ENCODE measurements at regions not wholly inside any gene's neighbourhood (a gene's known extent, or its start where the extent isn't known, plus 50 kb on each side); places are given as distances from the start of the nearest gene placed in this dataset.
"Not testable (repeated sequence)": the region's sequence is repeated elsewhere in the genome, so short reads cannot be mapped to it uniquely, and the experiment has no call there.

GRCh38 chr12:30529489-30530269, 166.0 kb downstream of the IPO8 start:
- H3K4me3 Mint-ChIP-seq: no peak overlapping the region
- H3K27ac Mint-ChIP-seq: no peak overlapping the region
- ATAC-seq (ENCODE audit: low read depth in 2 of 2): no peak
- H3K4me1 Mint-ChIP-seq: no peaks in the 10 kb centered on the region
- peaks cover 0 to 6% (median 0%) of the 10 kb centered on the region in 7 donors for H3K9me3 Mint-ChIP-seq
- peaks cover 0 to 5% (median 0%) of the 10 kb centered on the region in 3 donors for H3K27me3 Mint-ChIP-seq
- H3K36me3 Mint-ChIP-seq: no peaks in the 10 kb centered on the region
- no peak for DNase-seq

GRCh38 chr12:30525171-30525570, 170.5 kb downstream of the IPO8 start:
- no peak overlapping the region for H3K4me3 Mint-ChIP-seq
- no peak for ATAC-seq (ENCODE audit: low read depth in 2 of 2)
- peaks cover 0 to 5% (median 0%) of the 10 kb centered on the region in 3 donors for H3K27me3 Mint-ChIP-seq
- H3K36me3 Mint-ChIP-seq: no peaks in the 10 kb centered on the region
- H3K9me3 Mint-ChIP-seq: peaks cover 0 to 10% (median 2%) of the 10 kb centered on the region in 7 donors
- H3K27ac Mint-ChIP-seq: no peak overlapping the region
- DNase-seq: no peak
- H3K4me1 Mint-ChIP-seq: no peaks in the 10 kb centered on the region

- not testable (repeated sequence) for H3K36me3 Mint-ChIP-seq; H3K27me3 Mint-ChIP-seq; ATAC-seq (ENCODE audit: low read depth in 2 of 2); DNase-seq; H3K4me3 Mint-ChIP-seq; H3K9me3 Mint-ChIP-seq; H3K27ac Mint-ChIP-seq; H3K4me1 Mint-ChIP-seq
Observed at GRCh38 chr12:30520285-30520684, 175.4 kb downstream of the IPO8 start.

- ATAC-seq (ENCODE audit: low read depth in 2 of 2) (no peak), DNase-seq (no peak)
- Mint-ChIP-seq H3K4me3 (no peak overlapping the region), H3K36me3 (no peaks in the 10 kb centered on the region), H3K4me1 (no peaks in the 10 kb centered on the region), H3K9me3 (peaks cover 0 to 9% (median 3%) of the 10 kb centered on the region in 7 donors), H3K27me3 (no peaks in the 10 kb centered on the region), H3K27ac (no peak overlapping the region)
Observed at GRCh38 chr12:30519535-30519934, 176.1 kb downstream of the IPO8 start.

- Mint-ChIP-seq H3K27me3 (no peaks in the 10 kb centered on the region), H3K9me3 (peaks cover 0 to 7% (median 2%) of the 10 kb centered on the region in 7 donors), H3K4me3 (no peak overlapping the region), H3K27ac (no peak overlapping the region), H3K36me3 (no peaks in the 10 kb centered on the region), H3K4me1 (no peaks in the 10 kb centered on the region)
- ATAC-seq (ENCODE audit: low read depth in 2 of 2): no peak
- no peak for DNase-seq
Observed at GRCh38 chr12:30517320-30517719, 178.3 kb downstream of the IPO8 start.

GRCh38 chr12:30515351-30515750, 180.3 kb downstream of the IPO8 start:
- H3K36me3 Mint-ChIP-seq: no peaks in the 10 kb centered on the region
- peaks cover 0 to 5% (median 2%) of the 10 kb centered on the region in 7 donors for H3K9me3 Mint-ChIP-seq
- no peak for ATAC-seq (ENCODE audit: low read depth in 2 of 2)
- H3K27me3 Mint-ChIP-seq: no peaks in the 10 kb centered on the region
- H3K4me1 Mint-ChIP-seq: no peaks in the 10 kb centered on the region
- H3K4me3 Mint-ChIP-seq: no peak overlapping the region
- DNase-seq: no peak
- no peak overlapping the region for H3K27ac Mint-ChIP-seq

- H3K4me1 Mint-ChIP-seq: no peaks in the 10 kb centered on the region
- no peak overlapping the region for H3K27ac Mint-ChIP-seq
- no peaks in the 10 kb centered on the region for H3K27me3 Mint-ChIP-seq
- no peak overlapping the region for H3K4me3 Mint-ChIP-seq
- no peaks in the 10 kb centered on the region for H3K36me3 Mint-ChIP-seq
- ATAC-seq (ENCODE audit: low read depth in 2 of 2) (no peak), DNase-seq (no peak)
- H3K9me3 Mint-ChIP-seq: peaks cover 0 to 5% (median 0%) of the 10 kb centered on the region in 7 donors
Observed at GRCh38 chr12:30514666-30515065, 181.0 kb downstream of the IPO8 start.

- no peak overlapping the region for H3K27ac Mint-ChIP-seq
- DNase-seq: no peak
- peaks cover 0 to 7% (median 0%) of the 10 kb centered on the region in 3 donors for H3K27me3 Mint-ChIP-seq
- no peak overlapping the region for H3K4me3 Mint-ChIP-seq
- ATAC-seq (ENCODE audit: low read depth in 2 of 2): no peak
- H3K4me1 Mint-ChIP-seq: no peaks in the 10 kb centered on the region
- no peaks in the 10 kb centered on the region for H3K36me3 Mint-ChIP-seq
- peaks cover 0 to 5% (median 0%) of the 10 kb centered on the region in 7 donors for H3K9me3 Mint-ChIP-seq
Observed at GRCh38 chr12:30508205-30508967, 187.3 kb downstream of the IPO8 start.

- H3K36me3 Mint-ChIP-seq: no peaks in the 10 kb centered on the region
- ATAC-seq (ENCODE audit: low read depth in 2 of 2): no peak
- no peak for DNase-seq
- peaks cover 0 to 5% (median 0%) of the 10 kb centered on the region in 7 donors for H3K9me3 Mint-ChIP-seq
- H3K27ac Mint-ChIP-seq: no peak overlapping the region
- H3K4me1 Mint-ChIP-seq: no peaks in the 10 kb centered on the region
- H3K4me3 Mint-ChIP-seq: no peak overlapping the region
- H3K27me3 Mint-ChIP-seq: peaks cover 0 to 7% (median 0%) of the 10 kb centered on the region in 3 donors
Observed at GRCh38 chr12:30507576-30507975, 188.1 kb downstream of the IPO8 start.

- H3K36me3 Mint-ChIP-seq: no peaks in the 10 kb centered on the region
- no peaks in the 10 kb centered on the region for H3K4me1 Mint-ChIP-seq
Observed at GRCh38 chr12:30506411-30506810, 189.3 kb downstream of the IPO8 start.

GRCh38 chr12:30501718-30502117, 194.0 kb downstream of the IPO8 start:
- Mint-ChIP-seq H3K27me3 (peaks cover 0 to 7% (median 0%) of the 10 kb centered on the region in 3 donors), H3K27ac (no peak overlapping the region), H3K4me1 (no peaks in the 10 kb centered on the region), H3K9me3 (peaks cover 0 to 3% (median 0%) of the 10 kb centered on the region in 7 donors), H3K36me3 (no peaks in the 10 kb centered on the region), H3K4me3 (no peak overlapping the region)
- ATAC-seq (ENCODE audit: low read depth in 2 of 2): no peak
- DNase-seq: no peak

More at GRCh38 chr12:30506411-30506810, 189.3 kb downstream of the IPO8 start:
- Mint-ChIP-seq H3K4me3 (no peak overlapping the region), H3K27ac (no peak overlapping the region), H3K9me3 (peaks cover 0 to 1% (median 0%) of the 10 kb centered on the region in 7 donors), H3K27me3 (peaks cover 0 to 7% (median 0%) of the 10 kb centered on the region in 3 donors)
- ATAC-seq (ENCODE audit: low read depth in 2 of 2): no peak
- no peak for DNase-seq

GRCh38 chr12:30500532-30500931, 195.1 kb downstream of the IPO8 start:
- Mint-ChIP-seq H3K36me3 (no peaks in the 10 kb centered on the region), H3K4me1 (no peaks in the 10 kb centered on the region), H3K9me3 (peaks cover 0 to 3% (median 0%) of the 10 kb centered on the region in 7 donors), H3K4me3 (no peak overlapping the region), H3K27me3 (peaks cover 0 to 2% (median 0%) of the 10 kb centered on the region in 3 donors), H3K27ac (no peak overlapping the region)
- DNase-seq (no peak), ATAC-seq (ENCODE audit: low read depth in 2 of 2) (no peak)

GRCh38 chr12:30485230-30485890, 210.3 kb downstream of the IPO8 start:
- H3K4me3 Mint-ChIP-seq: no peak overlapping the region
- H3K27ac Mint-ChIP-seq: no peak overlapping the region
- H3K4me1 Mint-ChIP-seq: no peaks in the 10 kb centered on the region
- peaks cover 0 to 6% (median 0%) of the 10 kb centered on the region in 3 donors for H3K27me3 Mint-ChIP-seq
- H3K9me3 Mint-ChIP-seq: peaks cover 0 to 6% (median 1%) of the 10 kb centered on the region in 7 donors
- ATAC-seq (ENCODE audit: low read depth in 2 of 2) (no peak), DNase-seq (no peak)
- no peaks in the 10 kb centered on the region for H3K36me3 Mint-ChIP-seq

Measured in naive B cell (primary cell).